OCI-LY3 (cell line): ENCODE measurements at regions not wholly inside any gene's neighbourhood (a gene's known extent, or its start where the extent isn't known, plus 50 kb on each side); places are given as distances from the start of the nearest gene placed in this dataset.
"Not testable (repeated sequence)": the region's sequence is repeated elsewhere in the genome, so short reads cannot be mapped to it uniquely, and the experiment has no call there.

Experiments used
- EZH2phosphoT487 ChIP-seq: fragments of 200-600 bp; shearing (Covaris generic); IDR thresholded peaks from 2 replicates; pipeline ENCODE4 v1.6.1; 2018; ENCODE audit warnings: antibody characterized with exemption, mixed run types, low read depth
- TF ChIP-seq, protein P1 (sequence below): fragments of 200-600, 300-600 bp; sonication (generic); IDR thresholded peaks from 2 replicates; pipeline ENCODE4 v1.5.1; 2014; ENCODE audit warnings: antibody characterized with exemption, low read length, low read depth

DNA sequence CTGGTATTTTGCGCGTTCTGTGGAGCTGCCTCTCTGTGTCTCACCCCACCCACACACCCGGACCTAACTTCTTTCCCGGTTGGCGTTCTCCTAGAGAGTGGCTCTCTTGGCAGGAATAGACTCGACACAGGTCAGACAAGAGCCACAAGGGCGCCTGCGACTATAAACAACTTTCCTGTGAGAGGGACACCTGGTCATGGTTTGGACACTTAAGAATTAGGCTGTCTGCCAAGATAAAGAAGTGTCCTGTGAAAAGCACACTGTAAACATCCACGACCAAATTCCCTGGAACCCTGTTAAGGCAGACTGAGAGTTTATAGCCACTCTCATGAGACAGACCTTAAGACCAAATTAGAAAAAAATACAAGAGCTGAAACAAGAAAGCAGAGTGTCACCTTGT, 192.9 kb upstream of the ATP6AP2 start:
- TF ChIP-seq, protein P1, sequence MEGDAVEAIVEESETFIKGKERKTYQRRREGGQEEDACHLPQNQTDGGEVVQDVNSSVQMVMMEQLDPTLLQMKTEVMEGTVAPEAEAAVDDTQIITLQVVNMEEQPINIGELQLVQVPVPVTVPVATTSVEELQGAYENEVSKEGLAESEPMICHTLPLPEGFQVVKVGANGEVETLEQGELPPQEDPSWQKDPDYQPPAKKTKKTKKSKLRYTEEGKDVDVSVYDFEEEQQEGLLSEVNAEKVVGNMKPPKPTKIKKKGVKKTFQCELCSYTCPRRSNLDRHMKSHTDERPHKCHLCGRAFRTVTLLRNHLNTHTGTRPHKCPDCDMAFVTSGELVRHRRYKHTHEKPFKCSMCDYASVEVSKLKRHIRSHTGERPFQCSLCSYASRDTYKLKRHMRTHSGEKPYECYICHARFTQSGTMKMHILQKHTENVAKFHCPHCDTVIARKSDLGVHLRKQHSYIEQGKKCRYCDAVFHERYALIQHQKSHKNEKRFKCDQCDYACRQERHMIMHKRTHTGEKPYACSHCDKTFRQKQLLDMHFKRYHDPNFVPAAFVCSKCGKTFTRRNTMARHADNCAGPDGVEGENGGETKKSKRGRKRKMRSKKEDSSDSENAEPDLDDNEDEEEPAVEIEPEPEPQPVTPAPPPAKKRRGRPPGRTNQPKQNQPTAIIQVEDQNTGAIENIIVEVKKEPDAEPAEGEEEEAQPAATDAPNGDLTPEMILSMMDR = not testable (repeated sequence)
- TF ChIP-seq EZH2phosphoT487 = not testable (repeated sequence)
